ENCODE measurements at regions not wholly inside any gene's neighbourhood (a gene's known extent, or its start where the extent isn't known, plus 50 kb on each side); places are given as distances from the start of the nearest gene placed in this dataset.

GRCh38 chr17:31692027-31692426 is 167.0 kb downstream of the COPRS start:
- Histone ChIP-seq H3K56ac (ENCODE audit: low read length) (no peak overlapping the region), H2BK15ac (replicated peaks; ENCODE audit: low read depth) (no peak overlapping the region), H3K4me2 (ENCODE audit: low read length) (no peak overlapping the region), H4K8ac (ENCODE audit: low read depth, low read length) (no peak overlapping the region), H3K79me2 (ENCODE audit: control insufficient read depth, insufficient read depth, low read length) (no peaks in the 10 kb centered on the region), H3K79me1 (ENCODE audit: low read length) (no peaks in the 10 kb centered on the region), H3K4ac (ENCODE audit: low read depth, low read length) (no peak overlapping the region), H3K23ac (ENCODE audit: low read length) (no peak overlapping the region), H3K18ac (ENCODE audit: low read length) (no peak overlapping the region), H2BK5ac (ENCODE audit: low read length) (no peak overlapping the region), H3K4me3 (ENCODE audit: low read length) (no peak overlapping the region), H4K5ac (ENCODE audit: low read length) (no peak overlapping the region), H3K9ac (ENCODE audit: low read length) (no peak overlapping the region), H2BK120ac (ENCODE audit: low read depth, low read length) (no peak overlapping the region), H3K27me3 (ENCODE audit: insufficient read depth, low read length, poor library complexity) (no peaks in the 10 kb centered on the region), H3K4me1 (ENCODE audit: control insufficient read depth, low read depth, low read length) (no peaks in the 10 kb centered on the region), H2AK5ac (ENCODE audit: low read length) (no peak overlapping the region), H3K36me3 (ENCODE audit: control insufficient read depth, insufficient read depth, low read length) (no peaks in the 10 kb centered on the region), H3K27ac (ENCODE audit: low read depth, low read length) (no peak overlapping the region)
- DNase-seq = no peak
- no CpG with 5 or more reads among the region's 8 CpGs for WGBS (ENCODE audit: extremely low coverage, insufficient coverage, low lambda C conversion rate)

DNA sequence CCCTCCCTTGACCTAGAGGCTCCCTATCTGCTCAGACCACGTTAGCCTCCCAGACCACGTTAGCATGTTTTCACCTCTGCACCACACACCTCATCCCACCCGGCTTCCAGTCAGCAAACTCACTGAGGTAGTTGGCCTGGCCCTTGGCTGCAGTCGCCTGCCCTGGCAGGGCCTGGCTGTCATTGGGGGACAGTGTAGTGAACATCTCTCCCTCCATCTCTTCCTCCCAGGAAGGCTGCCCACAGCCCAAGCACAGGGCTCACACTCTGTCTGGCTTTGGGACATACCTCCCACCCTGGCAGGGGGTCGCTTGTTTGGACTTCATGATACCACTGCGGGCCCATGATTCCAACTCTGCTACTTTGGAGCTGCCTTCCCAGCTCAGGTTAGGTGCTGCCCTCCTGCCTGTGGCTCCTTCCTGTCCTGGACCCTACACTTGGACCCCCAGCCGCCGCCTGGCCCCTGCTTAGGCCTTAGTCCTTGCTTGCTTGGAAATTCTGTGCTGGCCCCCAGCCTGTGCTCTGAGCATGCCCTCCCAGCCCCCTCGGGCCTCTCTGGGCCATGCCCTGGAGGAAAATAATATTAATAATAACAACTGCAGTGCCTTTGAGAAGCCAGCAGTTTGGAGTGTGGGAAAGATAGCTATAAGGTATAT is 167.7 kb downstream of the COPRS start:
- Histone ChIP-seq H3K4ac (ENCODE audit: low read depth, low read length) (no peak overlapping the region), H2BK120ac (ENCODE audit: low read depth, low read length) (no peak overlapping the region), H3K27ac (ENCODE audit: low read depth, low read length) (no peak overlapping the region), H3K4me3 (ENCODE audit: low read length) (no peak overlapping the region), H3K36me3 (ENCODE audit: control insufficient read depth, insufficient read depth, low read length) (no peaks in the 10 kb centered on the region), H2BK15ac (replicated peaks; ENCODE audit: low read depth) (no peak overlapping the region), H3K56ac (ENCODE audit: low read length) (peak overlapping the region; percentile 15), H3K27me3 (ENCODE audit: insufficient read depth, low read length, poor library complexity) (no peaks in the 10 kb centered on the region), H3K23ac (ENCODE audit: low read length) (no peak overlapping the region), H3K18ac (ENCODE audit: low read length) (no peak overlapping the region), H3K4me1 (ENCODE audit: control insufficient read depth, low read depth, low read length) (no peaks in the 10 kb centered on the region), H3K4me2 (ENCODE audit: low read length) (no peak overlapping the region), H4K8ac (ENCODE audit: low read depth, low read length) (no peak overlapping the region), H3K9ac (ENCODE audit: low read length) (no peak overlapping the region), H2AK5ac (ENCODE audit: low read length) (no peak overlapping the region), H2BK5ac (ENCODE audit: low read length) (no peak overlapping the region), H4K5ac (ENCODE audit: low read length) (no peak overlapping the region), H3K79me1 (ENCODE audit: low read length) (no peaks in the 10 kb centered on the region), H3K79me2 (ENCODE audit: control insufficient read depth, insufficient read depth, low read length) (no peaks in the 10 kb centered on the region)
- DNase-seq = no peak
- no CpG with 5 or more reads among the region's 9 CpGs for WGBS (ENCODE audit: extremely low coverage, insufficient coverage, low lambda C conversion rate)

DNA sequence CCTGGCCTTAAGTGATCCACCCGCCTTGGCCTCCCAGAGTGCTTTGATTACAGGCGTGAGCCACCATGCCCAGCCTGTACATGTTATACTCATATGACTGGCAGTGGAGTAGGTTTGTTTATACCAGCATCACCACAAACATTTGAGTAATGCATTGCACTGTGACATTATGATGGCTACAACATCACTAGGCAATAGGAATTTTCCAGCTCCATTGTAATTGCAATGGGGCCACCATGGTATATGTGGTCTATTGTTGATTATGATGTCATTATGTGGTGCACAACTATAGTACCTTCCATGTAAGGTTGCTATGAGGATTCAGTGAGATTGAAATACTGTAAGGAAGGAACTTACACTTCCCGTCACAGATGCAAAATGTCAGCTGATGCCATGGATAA is 168.9 kb downstream of the COPRS start:
- no peak for DNase-seq
- no peak overlapping the region for H3K4me3 ChIP-seq (ENCODE audit: low read length)
- H3K4me2 ChIP-seq (ENCODE audit: low read length) = no peak overlapping the region
- no peak overlapping the region for H4K5ac ChIP-seq (ENCODE audit: low read length)
- no peak overlapping the region for H3K4ac ChIP-seq (ENCODE audit: low read depth, low read length)
- WGBS (ENCODE audit: extremely low coverage, insufficient coverage, low lambda C conversion rate) = no CpG with 5 or more reads among the region's 3 CpGs
- H2BK120ac ChIP-seq (ENCODE audit: low read depth, low read length) = no peak overlapping the region
- H3K4me1 ChIP-seq (ENCODE audit: control insufficient read depth, low read depth, low read length) = no peaks in the 10 kb centered on the region
- H3K27ac ChIP-seq (ENCODE audit: low read depth, low read length) = no peak overlapping the region
- no peaks in the 10 kb centered on the region for H3K36me3 ChIP-seq (ENCODE audit: control insufficient read depth, insufficient read depth, low read length)
- no peak overlapping the region for H2AK5ac ChIP-seq (ENCODE audit: low read length)
- no peaks in the 10 kb centered on the region for H3K79me1 ChIP-seq (ENCODE audit: low read length)
- no peak overlapping the region for H4K8ac ChIP-seq (ENCODE audit: low read depth, low read length)
- H3K56ac ChIP-seq (ENCODE audit: low read length) = no peak overlapping the region
- H3K9ac ChIP-seq (ENCODE audit: low read length) = no peak overlapping the region
- H2BK15ac ChIP-seq (replicated peaks; ENCODE audit: low read depth) = no peak overlapping the region
- no peak overlapping the region for H3K18ac ChIP-seq (ENCODE audit: low read length)
- no peak overlapping the region for H3K23ac ChIP-seq (ENCODE audit: low read length)
- no peaks in the 10 kb centered on the region for H3K27me3 ChIP-seq (ENCODE audit: insufficient read depth, low read length, poor library complexity)
- no peaks in the 10 kb centered on the region for H3K79me2 ChIP-seq (ENCODE audit: control insufficient read depth, insufficient read depth, low read length)
- H2BK5ac ChIP-seq (ENCODE audit: low read length) = no peak overlapping the region

- no peak overlapping the region for H3K27ac ChIP-seq (ENCODE audit: low read depth, low read length)
- H4K8ac ChIP-seq (ENCODE audit: low read depth, low read length) = no peak overlapping the region
- no peak overlapping the region for H3K9ac ChIP-seq (ENCODE audit: low read length)
- no peak overlapping the region for H3K23ac ChIP-seq (ENCODE audit: low read length)
- no peak overlapping the region for H2BK15ac ChIP-seq (replicated peaks; ENCODE audit: low read depth)
- no peak overlapping the region for H3K4ac ChIP-seq (ENCODE audit: low read depth, low read length)
- no peaks in the 10 kb centered on the region for H3K79me2 ChIP-seq (ENCODE audit: control insufficient read depth, insufficient read depth, low read length)
- H3K4me1 ChIP-seq (ENCODE audit: control insufficient read depth, low read depth, low read length) = no peaks in the 10 kb centered on the region
- no peak overlapping the region for H2BK120ac ChIP-seq (ENCODE audit: low read depth, low read length)
- DNase-seq = no peak
- no peaks in the 10 kb centered on the region for H3K79me1 ChIP-seq (ENCODE audit: low read length)
- H3K18ac ChIP-seq (ENCODE audit: low read length) = no peak overlapping the region
- H3K4me3 ChIP-seq (ENCODE audit: low read length) = no peak overlapping the region
- no peaks in the 10 kb centered on the region for H3K27me3 ChIP-seq (ENCODE audit: insufficient read depth, low read length, poor library complexity)
- no peak overlapping the region for H2BK5ac ChIP-seq (ENCODE audit: low read length)
- H3K4me2 ChIP-seq (ENCODE audit: low read length) = no peak overlapping the region
- no peak overlapping the region for H2AK5ac ChIP-seq (ENCODE audit: low read length)
- H3K56ac ChIP-seq (ENCODE audit: low read length) = no peak overlapping the region
- WGBS (ENCODE audit: extremely low coverage, insufficient coverage, low lambda C conversion rate) = no CpG with 5 or more reads among the region's 1 CpG
- H3K36me3 ChIP-seq (ENCODE audit: control insufficient read depth, insufficient read depth, low read length) = no peaks in the 10 kb centered on the region
- no peak overlapping the region for H4K5ac ChIP-seq (ENCODE audit: low read length)
Measured at GRCh38 chr17:31688701-31689100, 170.3 kb downstream of the COPRS start.

- Histone ChIP-seq H2BK120ac (ENCODE audit: low read depth, low read length) (no peak overlapping the region), H4K8ac (ENCODE audit: low read depth, low read length) (no peak overlapping the region), H3K79me2 (ENCODE audit: control insufficient read depth, insufficient read depth, low read length) (no peaks in the 10 kb centered on the region), H3K9ac (ENCODE audit: low read length) (no peak overlapping the region), H3K27me3 (ENCODE audit: insufficient read depth, low read length, poor library complexity) (no peaks in the 10 kb centered on the region), H3K4me3 (ENCODE audit: low read length) (no peak overlapping the region), H2BK5ac (ENCODE audit: low read length) (no peak overlapping the region), H3K56ac (ENCODE audit: low read length) (no peak overlapping the region), H2AK5ac (ENCODE audit: low read length) (no peak overlapping the region), H3K27ac (ENCODE audit: low read depth, low read length) (no peak overlapping the region), H3K4me2 (ENCODE audit: low read length) (no peak overlapping the region), H3K18ac (ENCODE audit: low read length) (no peak overlapping the region), H4K5ac (ENCODE audit: low read length) (no peak overlapping the region), H3K23ac (ENCODE audit: low read length) (no peak overlapping the region), H2BK15ac (replicated peaks; ENCODE audit: low read depth) (no peak overlapping the region), H3K4me1 (ENCODE audit: control insufficient read depth, low read depth, low read length) (no peaks in the 10 kb centered on the region), H3K4ac (ENCODE audit: low read depth, low read length) (no peak overlapping the region), H3K79me1 (ENCODE audit: low read length) (no peaks in the 10 kb centered on the region), H3K36me3 (ENCODE audit: control insufficient read depth, insufficient read depth, low read length) (no peaks in the 10 kb centered on the region)
- no CpG with 5 or more reads among the region's 6 CpGs for WGBS (ENCODE audit: extremely low coverage, insufficient coverage, low lambda C conversion rate)
- DNase-seq = peak; percentile 55
Measured at GRCh38 chr17:31687505-31688126, 171.4 kb downstream of the COPRS start.

DNA sequence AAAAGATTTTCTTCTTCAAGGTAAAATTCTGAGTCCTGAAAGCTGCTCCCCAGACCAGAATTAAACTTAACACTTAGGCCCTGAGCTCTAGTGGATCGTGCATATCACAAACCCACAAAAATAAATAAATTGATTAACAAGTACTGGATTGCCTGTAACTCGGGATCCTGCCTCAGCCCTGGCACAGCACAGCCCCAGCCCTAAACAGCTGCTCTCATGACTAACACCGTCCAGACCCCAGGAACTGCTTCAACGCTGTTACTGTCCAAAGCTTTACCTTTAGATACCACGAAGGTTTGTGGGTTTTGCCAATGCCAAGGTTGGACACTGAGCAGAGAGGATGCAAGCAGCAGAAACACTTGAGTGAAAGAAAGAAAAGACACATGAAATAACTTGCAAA is 172.5 kb downstream of the COPRS start:
- H3K36me3 ChIP-seq (ENCODE audit: control insufficient read depth, insufficient read depth, low read length) = no peaks in the 10 kb centered on the region
- no peaks in the 10 kb centered on the region for H3K4me1 ChIP-seq (ENCODE audit: control insufficient read depth, low read depth, low read length)
- no peak overlapping the region for H3K4me3 ChIP-seq (ENCODE audit: low read length)
- H3K9ac ChIP-seq (ENCODE audit: low read length) = no peak overlapping the region
- H3K27me3 ChIP-seq (ENCODE audit: insufficient read depth, low read length, poor library complexity) = no peaks in the 10 kb centered on the region
- no CpG with 5 or more reads among the region's 5 CpGs for WGBS (ENCODE audit: extremely low coverage, insufficient coverage, low lambda C conversion rate)
- H3K79me2 ChIP-seq (ENCODE audit: control insufficient read depth, insufficient read depth, low read length) = no peaks in the 10 kb centered on the region
- H3K27ac ChIP-seq (ENCODE audit: low read depth, low read length) = no peak overlapping the region
- no peaks in the 10 kb centered on the region for H3K79me1 ChIP-seq (ENCODE audit: low read length)
- no peak overlapping the region for H3K4ac ChIP-seq (ENCODE audit: low read depth, low read length)
- no peak overlapping the region for H2BK5ac ChIP-seq (ENCODE audit: low read length)
- no peak overlapping the region for H3K18ac ChIP-seq (ENCODE audit: low read length)
- no peak overlapping the region for H3K4me2 ChIP-seq (ENCODE audit: low read length)
- no peak for DNase-seq
- H3K56ac ChIP-seq (ENCODE audit: low read length) = no peak overlapping the region
- no peak overlapping the region for H2BK120ac ChIP-seq (ENCODE audit: low read depth, low read length)
- no peak overlapping the region for H4K8ac ChIP-seq (ENCODE audit: low read depth, low read length)
- no peak overlapping the region for H2AK5ac ChIP-seq (ENCODE audit: low read length)
- H3K23ac ChIP-seq (ENCODE audit: low read length) = no peak overlapping the region
- no peak overlapping the region for H2BK15ac ChIP-seq (replicated peaks; ENCODE audit: low read depth)
- no peak overlapping the region for H4K5ac ChIP-seq (ENCODE audit: low read length)

All from mesendoderm (in vitro differentiated cells).